Tibial nerve (tissue), 4 donors: ENCODE measurements at regions not wholly inside any gene's neighbourhood (a gene's known extent, or its start where the extent isn't known, plus 50 kb on each side); places are given as distances from the start of the nearest gene placed in this dataset.

Source experiments
- DNase-seq, 2 donors: peaks; one replicate each; pipeline ENCODE4 v3.0.0-alpha.2; 2019; ENCODE audit warnings: low spot score in 2 of 2
- H3K27ac ChIP-seq, 4 donors: fragments of 200-600 bp; sonication (generic) in 3 of 4; one replicate each; pipeline ENCODE4 v1.5.1; 2017 to 2019; ENCODE audit warnings: mild to moderate bottlenecking in 1 of 4
- H3K27me3 ChIP-seq, 2 donors: fragments of 200-600 bp; sonication (generic) in 1 of 2; one replicate each; pipeline versions ENCODE4 v1.5.1 to v1.6.0; 2017 to 2019
- H3K36me3 ChIP-seq, 3 donors: fragments of 200-600 bp; sonication (generic); one replicate each; pipeline ENCODE4 v1.5.1; 2018 to 2019
- H3K4me1 ChIP-seq, 4 donors: fragments of 200-600 bp; sonication (generic) in 3 of 4; one replicate each; pipeline ENCODE4 v1.5.1; 2017 to 2019
- H3K4me3 ChIP-seq, 4 donors: fragments of 200-600 bp; sonication (generic) in 3 of 4; one replicate each; pipeline ENCODE4 v1.5.1; 2017 to 2019; ENCODE audit warnings: mild to moderate bottlenecking in 1 of 4, moderate library complexity in 1 of 4
- H3K9me3 ChIP-seq, 4 donors: fragments of 200-600 bp; sonication (generic) in 3 of 4; one replicate each; pipeline ENCODE4 v1.5.1; 2017 to 2019
- CTCF ChIP-seq, 5 experiments: fragments of 200-600 bp in 3 of 5; fragments of 450-650 bp in 2 of 5; sonication (generic) in 3 of 5; IDR thresholded peaks; one replicate each; pipeline ENCODE4 v1.5.1; 2016 to 2019; ENCODE audit warnings: antibody characterized with exemption in 5 of 5, mild to moderate bottlenecking in 3 of 5, moderate library complexity in 2 of 5
- EP300 ChIP-seq, 2 donors: sonication (generic); formaldehyde crosslinking; IDR thresholded peaks; one replicate each; pipeline ENCODE4 v1.6.1; 2017; ENCODE audit warnings: antibody characterized with exemption in 2 of 2, mild to moderate bottlenecking in 1 of 2
- POLR2A ChIP-seq, 2 donors: fragments of 450-650 bp; IDR thresholded peaks; one replicate each; pipeline ENCODE4 v1.6.1; 2017; ENCODE audit warnings: antibody characterized with exemption in 2 of 2, mild to moderate bottlenecking in 2 of 2, moderate library complexity in 2 of 2
- WGBS, 2 donors: methylation state at CpG; one replicate each; pipeline ENCODE4 v1.1.5; 2018; 5-methylcytosine and 5-hydroxymethylcytosine counted together

GRCh38 chr20:9909167-9909566, 70.3 kb upstream of the PAK5 start:
- DNase-seq, result no peak
- no peaks in the 10 kb centered on the region for H3K4me1 ChIP-seq
- H3K9me3 ChIP-seq, result no peaks in the 10 kb centered on the region
- no peak overlapping the region for H3K4me3 ChIP-seq
- H3K27ac ChIP-seq, result no peak overlapping the region
- no peaks in the 10 kb centered on the region for H3K27me3 ChIP-seq
- no peaks in the 10 kb centered on the region for H3K36me3 ChIP-seq
- no peak for TF ChIP-seq EP300 (IDR thresholded peaks at IDR 0.05)
- TF ChIP-seq CTCF (IDR thresholded peaks at IDR 0.05), result no peak
- no peak for TF ChIP-seq POLR2A (IDR thresholded peaks at IDR 0.05)

GRCh38 chr20:9903048-9903655, 64.3 kb upstream of the PAK5 start:
- no peaks in the 10 kb centered on the region for H3K4me1 ChIP-seq
- peaks cover 0 to 4% of the 10 kb centered on the region in 2 donors for H3K27me3 ChIP-seq
- no peaks in the 10 kb centered on the region for H3K36me3 ChIP-seq
- no peak overlapping the region for H3K27ac ChIP-seq
- H3K4me3 ChIP-seq, result no peak overlapping the region
- no peaks in the 10 kb centered on the region for H3K9me3 ChIP-seq
- 5 to 7% methylated on average over 1 of the region's 1 CpG for WGBS, 2 donors
- TF ChIP-seq POLR2A (IDR thresholded peaks at IDR 0.05), result no peak
- TF ChIP-seq CTCF (IDR thresholded peaks at IDR 0.05), result peak in 2 of 5 experiments; percentile 10 to 32
- no peak for DNase-seq

GRCh38 chr20:9889270-9889981, 50.5 kb upstream of the PAK5 start:
- H3K4me3 ChIP-seq, result no peak overlapping the region
- H3K27ac ChIP-seq, result no peak overlapping the region
- H3K27me3 ChIP-seq, result no peaks in the 10 kb centered on the region
- 87% methylated on average over 6 of the region's 6 CpGs for WGBS, 2 donors
- no peak for DNase-seq
- H3K4me1 ChIP-seq, result no peaks in the 10 kb centered on the region
- TF ChIP-seq EP300 (IDR thresholded peaks at IDR 0.05), result no peak
- no peak for TF ChIP-seq CTCF (IDR thresholded peaks at IDR 0.05)
- no peak for TF ChIP-seq POLR2A (IDR thresholded peaks at IDR 0.05)
- no peaks in the 10 kb centered on the region for H3K9me3 ChIP-seq
- H3K36me3 ChIP-seq, result no peaks in the 10 kb centered on the region
